ENCODE measurements at regions not wholly inside any gene's neighbourhood (a gene's known extent, or its start where the extent isn't known, plus 50 kb on each side); places are given as distances from the start of the nearest gene placed in this dataset.

DNA sequence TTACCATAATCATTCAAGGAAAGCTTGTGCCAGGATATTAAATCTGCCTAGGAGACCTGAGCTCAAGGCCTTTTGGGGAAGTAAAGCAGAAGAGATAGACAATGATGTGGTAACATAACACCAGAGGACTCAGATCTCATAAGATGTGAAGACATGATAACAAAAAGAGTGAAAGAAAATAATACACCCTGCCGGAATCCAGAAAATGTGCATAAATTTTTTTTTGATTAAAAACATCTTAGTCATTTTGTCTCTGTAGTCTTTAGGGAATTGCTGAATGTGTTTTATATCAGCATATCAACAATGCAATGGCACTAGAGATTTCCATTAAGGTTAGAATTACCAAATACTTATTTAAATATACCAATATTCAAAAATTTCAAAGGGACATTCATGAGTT is 326.8 kb upstream of the ROBO1 start:
- Mint-ChIP-seq H3K27me3 (no peaks in the 10 kb centered on the region), H3K36me3 (no peaks in the 10 kb centered on the region), H3K9me3 (no peaks in the 10 kb centered on the region), H3K4me1 (ENCODE audit: unreplicated experiment) (peaks cover 10% of the 10 kb centered on the region), H3K4me3 (no peak overlapping the region), H3K27ac (no peak overlapping the region)
- DNase-seq (ENCODE audit: extremely low spot score, unreplicated experiment): no peak
- TF ChIP-seq, protein P1, sequence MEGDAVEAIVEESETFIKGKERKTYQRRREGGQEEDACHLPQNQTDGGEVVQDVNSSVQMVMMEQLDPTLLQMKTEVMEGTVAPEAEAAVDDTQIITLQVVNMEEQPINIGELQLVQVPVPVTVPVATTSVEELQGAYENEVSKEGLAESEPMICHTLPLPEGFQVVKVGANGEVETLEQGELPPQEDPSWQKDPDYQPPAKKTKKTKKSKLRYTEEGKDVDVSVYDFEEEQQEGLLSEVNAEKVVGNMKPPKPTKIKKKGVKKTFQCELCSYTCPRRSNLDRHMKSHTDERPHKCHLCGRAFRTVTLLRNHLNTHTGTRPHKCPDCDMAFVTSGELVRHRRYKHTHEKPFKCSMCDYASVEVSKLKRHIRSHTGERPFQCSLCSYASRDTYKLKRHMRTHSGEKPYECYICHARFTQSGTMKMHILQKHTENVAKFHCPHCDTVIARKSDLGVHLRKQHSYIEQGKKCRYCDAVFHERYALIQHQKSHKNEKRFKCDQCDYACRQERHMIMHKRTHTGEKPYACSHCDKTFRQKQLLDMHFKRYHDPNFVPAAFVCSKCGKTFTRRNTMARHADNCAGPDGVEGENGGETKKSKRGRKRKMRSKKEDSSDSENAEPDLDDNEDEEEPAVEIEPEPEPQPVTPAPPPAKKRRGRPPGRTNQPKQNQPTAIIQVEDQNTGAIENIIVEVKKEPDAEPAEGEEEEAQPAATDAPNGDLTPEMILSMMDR (conservative IDR thresholded peaks at IDR 0.05): no peak

DNA sequence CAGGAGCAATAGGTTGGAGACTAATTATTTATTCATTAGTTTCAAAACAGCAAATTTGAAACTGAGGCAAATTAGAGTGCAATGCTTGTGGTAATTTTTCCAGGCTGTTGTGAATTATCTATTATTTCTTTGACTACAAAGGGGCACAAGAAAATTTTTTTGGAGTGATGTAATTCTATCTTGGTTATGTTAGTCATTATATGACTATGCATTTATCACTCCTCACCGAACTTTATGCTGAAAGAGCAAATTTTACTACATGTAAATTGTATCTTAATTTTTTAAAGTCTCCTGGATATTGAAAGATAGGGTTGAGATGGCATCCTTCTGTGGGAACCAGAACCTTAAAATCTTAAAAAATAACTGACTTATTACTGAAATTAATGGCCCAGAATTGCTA is 320.0 kb upstream of the ROBO1 start:
- no peaks in the 10 kb centered on the region for H3K9me3 Mint-ChIP-seq
- no peaks in the 10 kb centered on the region for H3K36me3 Mint-ChIP-seq
- H3K4me1 Mint-ChIP-seq (ENCODE audit: unreplicated experiment): peaks cover 9% of the 10 kb centered on the region
- no peak overlapping the region for H3K27ac Mint-ChIP-seq
- no peak for DNase-seq (ENCODE audit: extremely low spot score, unreplicated experiment)
- no peaks in the 10 kb centered on the region for H3K27me3 Mint-ChIP-seq
- H3K4me3 Mint-ChIP-seq: no peak overlapping the region
- TF ChIP-seq, protein P1 (conservative IDR thresholded peaks at IDR 0.05): no peak

DNA sequence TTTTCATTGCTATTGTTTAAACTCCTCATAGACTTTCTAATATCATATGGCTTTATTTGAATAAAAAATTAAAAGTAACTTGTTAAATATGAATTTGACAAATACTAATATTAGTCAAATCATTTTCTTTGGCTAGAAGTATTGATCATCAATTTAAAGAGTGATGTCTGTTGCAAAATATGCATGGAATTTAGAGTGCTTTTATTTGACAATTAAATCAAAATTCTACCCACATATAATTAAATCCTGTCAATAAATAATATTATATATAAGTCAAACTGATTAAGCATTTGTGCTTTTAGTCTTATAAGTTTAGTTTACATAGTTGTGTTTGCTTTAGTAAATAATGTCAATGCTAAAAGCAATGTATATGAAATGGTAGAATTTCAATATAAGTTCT is 318.6 kb upstream of the ROBO1 start:
- H3K9me3 Mint-ChIP-seq: no peaks in the 10 kb centered on the region
- H3K4me1 Mint-ChIP-seq (ENCODE audit: unreplicated experiment): peaks cover 9% of the 10 kb centered on the region
- H3K27me3 Mint-ChIP-seq: no peaks in the 10 kb centered on the region
- H3K36me3 Mint-ChIP-seq: no peaks in the 10 kb centered on the region
- TF ChIP-seq, protein P1 (conservative IDR thresholded peaks at IDR 0.05): no peak
- H3K4me3 Mint-ChIP-seq: no peak overlapping the region
- no peak overlapping the region for H3K27ac Mint-ChIP-seq
- no peak for DNase-seq (ENCODE audit: extremely low spot score, unreplicated experiment)

DNA sequence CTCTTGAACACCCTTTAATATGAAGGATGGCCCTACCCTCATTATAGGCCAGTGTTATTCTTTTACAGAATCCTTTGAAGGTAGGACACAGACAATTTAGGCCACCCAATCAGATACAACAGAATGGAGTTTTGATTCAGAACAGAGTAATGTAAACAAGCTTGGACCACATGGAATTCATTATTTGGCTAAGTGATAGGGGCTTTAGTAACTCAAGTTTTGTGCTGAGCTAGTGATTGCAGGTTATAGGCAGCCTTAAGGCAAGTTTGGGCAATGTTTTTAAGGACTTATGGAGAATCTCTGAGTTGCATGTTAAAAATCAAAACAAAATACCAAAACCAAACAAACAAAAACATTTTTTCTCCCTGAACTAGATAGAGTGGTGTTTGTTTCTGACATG is 312.1 kb upstream of the ROBO1 start:
- H3K27ac Mint-ChIP-seq: no peak overlapping the region
- H3K4me3 Mint-ChIP-seq: no peak overlapping the region
- H3K36me3 Mint-ChIP-seq: no peaks in the 10 kb centered on the region

DNA sequence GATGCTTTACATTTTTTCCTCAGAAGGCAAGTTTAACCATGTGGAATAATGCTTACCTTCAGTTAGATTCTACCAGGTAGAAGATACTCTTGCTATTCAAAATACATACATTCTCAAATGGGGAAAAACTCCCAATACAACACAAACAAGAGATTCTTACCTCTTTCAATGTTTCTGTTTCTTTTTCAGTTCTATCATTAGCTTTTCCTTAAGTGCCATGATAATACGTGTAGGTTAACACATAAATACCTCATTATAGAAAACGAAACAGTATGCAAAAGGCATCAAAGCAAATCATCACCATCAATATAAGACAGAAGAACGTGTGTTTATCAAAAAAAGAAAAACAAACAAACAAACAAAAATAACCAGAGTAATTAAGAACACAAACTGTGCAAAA is 300.7 kb upstream of the ROBO1 start:
- no peak for DNase-seq (ENCODE audit: extremely low spot score, unreplicated experiment)
- Mint-ChIP-seq H3K27ac (no peak overlapping the region), H3K4me1 (ENCODE audit: unreplicated experiment) (no peaks in the 10 kb centered on the region)

More for the DNA sequence above, 312.1 kb upstream of the ROBO1 start:
- DNase-seq (ENCODE audit: extremely low spot score, unreplicated experiment): no peak
- H3K4me1 Mint-ChIP-seq (ENCODE audit: unreplicated experiment): peaks cover 5% of the 10 kb centered on the region
- TF ChIP-seq, protein P1 (conservative IDR thresholded peaks at IDR 0.05): no peak
- H3K27me3 Mint-ChIP-seq: no peaks in the 10 kb centered on the region
- peaks cover 3% of the 10 kb centered on the region for H3K9me3 Mint-ChIP-seq

More for the DNA sequence above, 300.7 kb upstream of the ROBO1 start:
- TF ChIP-seq, protein P1 (conservative IDR thresholded peaks at IDR 0.05): no peak
- peaks cover 6% of the 10 kb centered on the region for H3K9me3 Mint-ChIP-seq
- no peaks in the 10 kb centered on the region for H3K27me3 Mint-ChIP-seq
- no peaks in the 10 kb centered on the region for H3K36me3 Mint-ChIP-seq
- no peak overlapping the region for H3K4me3 Mint-ChIP-seq
